ENCODE measurements at regions not wholly inside any gene's neighbourhood (a gene's known extent, or its start where the extent isn't known, plus 50 kb on each side); places are given as distances from the start of the nearest gene placed in this dataset.

DNA sequence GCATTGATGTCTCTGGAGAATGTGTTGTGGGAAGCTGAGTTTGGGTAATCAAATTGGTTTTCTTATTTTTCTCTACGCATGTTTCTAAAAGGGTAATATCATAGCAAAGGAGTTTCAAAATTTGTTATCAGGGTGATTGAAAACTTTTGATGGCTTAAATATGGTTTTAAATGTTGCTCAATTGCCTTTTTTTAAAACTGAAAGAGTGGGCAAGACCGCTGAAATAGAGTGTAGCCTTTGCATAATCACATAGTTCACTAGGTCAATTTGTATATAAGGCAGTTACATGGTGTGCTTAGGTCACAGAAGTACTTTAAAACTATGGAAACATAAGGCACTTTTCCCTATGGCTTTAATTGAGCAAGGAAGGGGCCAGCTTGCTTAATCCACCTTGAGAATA is 167.4 kb downstream of the SNAPC1 start:
- no peak for DNase-seq
- no peaks in the 10 kb centered on the region for H3K9me3 ChIP-seq
- no peaks in the 10 kb centered on the region for H3K4me1 ChIP-seq
- WGBS, 4 donors = 30 to 55% (median 35%) methylated on average over 2 of the region's 2 CpGs
- intact Hi-C loops (cut with DNase I) = no loop called here
- H3K36me3 ChIP-seq = no peaks in the 10 kb centered on the region
- no peak for TF ChIP-seq POLR2A (IDR thresholded peaks at IDR 0.05)
- TF ChIP-seq, protein P1, sequence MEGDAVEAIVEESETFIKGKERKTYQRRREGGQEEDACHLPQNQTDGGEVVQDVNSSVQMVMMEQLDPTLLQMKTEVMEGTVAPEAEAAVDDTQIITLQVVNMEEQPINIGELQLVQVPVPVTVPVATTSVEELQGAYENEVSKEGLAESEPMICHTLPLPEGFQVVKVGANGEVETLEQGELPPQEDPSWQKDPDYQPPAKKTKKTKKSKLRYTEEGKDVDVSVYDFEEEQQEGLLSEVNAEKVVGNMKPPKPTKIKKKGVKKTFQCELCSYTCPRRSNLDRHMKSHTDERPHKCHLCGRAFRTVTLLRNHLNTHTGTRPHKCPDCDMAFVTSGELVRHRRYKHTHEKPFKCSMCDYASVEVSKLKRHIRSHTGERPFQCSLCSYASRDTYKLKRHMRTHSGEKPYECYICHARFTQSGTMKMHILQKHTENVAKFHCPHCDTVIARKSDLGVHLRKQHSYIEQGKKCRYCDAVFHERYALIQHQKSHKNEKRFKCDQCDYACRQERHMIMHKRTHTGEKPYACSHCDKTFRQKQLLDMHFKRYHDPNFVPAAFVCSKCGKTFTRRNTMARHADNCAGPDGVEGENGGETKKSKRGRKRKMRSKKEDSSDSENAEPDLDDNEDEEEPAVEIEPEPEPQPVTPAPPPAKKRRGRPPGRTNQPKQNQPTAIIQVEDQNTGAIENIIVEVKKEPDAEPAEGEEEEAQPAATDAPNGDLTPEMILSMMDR (IDR thresholded peaks at IDR 0.05) = no peak
- no peak overlapping the region for H3K4me3 ChIP-seq
- no peak for ATAC-seq
- H3K27me3 ChIP-seq = peaks cover 0 to 19% (median 0%) of the 10 kb centered on the region in 9 donors
- H3K27ac ChIP-seq = no peak overlapping the region

DNA sequence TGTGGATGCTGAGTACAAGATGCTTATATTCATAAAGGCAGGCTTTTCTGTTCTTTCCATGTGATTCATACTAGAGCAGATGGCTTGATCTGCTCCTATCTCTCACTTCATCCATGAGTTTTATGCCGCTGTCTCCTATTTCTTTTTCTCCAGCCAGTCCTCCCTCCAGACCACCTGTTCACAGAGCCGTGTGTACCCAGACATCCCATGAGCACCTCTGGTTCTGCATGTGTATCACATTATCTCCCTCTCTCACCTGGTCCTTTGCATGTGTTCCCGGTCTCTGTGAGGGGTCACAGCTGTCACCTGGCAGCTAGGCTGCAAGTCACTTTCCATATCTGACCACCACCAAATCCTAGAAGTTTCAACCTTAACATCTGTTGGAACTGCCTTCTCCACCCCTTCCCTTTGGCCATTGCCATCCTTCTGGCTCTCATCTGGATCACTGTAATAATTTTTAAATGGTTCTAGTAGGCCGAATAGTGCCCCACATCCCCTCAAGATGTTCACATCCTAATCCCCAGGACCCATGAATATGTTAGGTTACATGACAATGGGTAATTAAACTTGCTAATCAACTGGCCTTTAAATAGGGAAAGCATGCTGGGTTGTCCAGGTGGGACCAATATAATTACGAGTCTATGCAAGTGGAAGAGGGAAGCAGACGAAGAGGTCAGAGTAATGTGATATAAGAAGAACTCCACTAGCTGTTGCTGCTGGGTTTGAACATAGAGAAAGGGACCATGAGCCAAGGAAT is 168.1 kb downstream of the SNAPC1 start:
- intact Hi-C loops (cut with DNase I) = no loop called here

DNA sequence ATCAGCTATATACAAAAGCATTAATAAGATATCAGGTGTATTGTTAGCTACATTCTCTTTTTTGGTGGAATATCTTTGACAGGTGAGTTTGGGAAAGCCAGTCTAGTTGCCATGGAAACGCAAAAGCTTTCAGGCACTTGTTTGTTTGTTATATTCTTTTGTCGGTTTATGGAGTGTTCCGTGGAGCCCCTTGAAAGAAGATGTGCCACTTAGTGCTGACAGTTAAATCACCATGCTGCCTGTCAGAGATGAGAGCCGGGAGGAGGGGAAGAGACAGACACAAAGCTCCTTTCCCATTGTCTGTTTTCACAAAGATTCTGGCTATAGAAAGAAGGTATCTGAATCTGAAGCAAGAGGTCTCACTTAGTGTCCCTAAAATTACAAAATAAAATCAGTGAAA is 170.8 kb downstream of the SNAPC1 start:
- DNase-seq (no peak), ATAC-seq (no peak)
- no peak overlapping the region for H3K27ac ChIP-seq
- H3K4me3 ChIP-seq = no peak overlapping the region
- no peak for TF ChIP-seq POLR2A (IDR thresholded peaks at IDR 0.05)
- TF ChIP-seq, protein P1 (IDR thresholded peaks at IDR 0.05) = no peak
- H3K4me1 ChIP-seq = no peaks in the 10 kb centered on the region
- WGBS, 4 donors = 57 to 73% (median 65%) methylated on average over 4 of the region's 4 CpGs
- H3K27me3 ChIP-seq = peaks cover 0 to 6% (median 0%) of the 10 kb centered on the region in 9 donors
- no peaks in the 10 kb centered on the region for H3K9me3 ChIP-seq
- intact Hi-C loops (cut with DNase I) = no loop called here
- H3K36me3 ChIP-seq = no peaks in the 10 kb centered on the region

More for the DNA sequence above, 168.1 kb downstream of the SNAPC1 start:
- Histone ChIP-seq H3K4me1 (no peaks in the 10 kb centered on the region), H3K4me3 (no peak overlapping the region), H3K9me3 (no peaks in the 10 kb centered on the region), H3K27me3 (peaks cover 0 to 19% (median 0%) of the 10 kb centered on the region in 9 donors), H3K27ac (no peak overlapping the region), H3K36me3 (no peaks in the 10 kb centered on the region)
- DNase-seq = no peak
- no peak for ATAC-seq
- 74 to 87% (median 80%) methylated on average over 6 of the region's 6 CpGs for WGBS, 4 donors
- no peak for TF ChIP-seq POLR2A (IDR thresholded peaks at IDR 0.05)
- TF ChIP-seq, protein P1 (IDR thresholded peaks at IDR 0.05) = no peak

DNA sequence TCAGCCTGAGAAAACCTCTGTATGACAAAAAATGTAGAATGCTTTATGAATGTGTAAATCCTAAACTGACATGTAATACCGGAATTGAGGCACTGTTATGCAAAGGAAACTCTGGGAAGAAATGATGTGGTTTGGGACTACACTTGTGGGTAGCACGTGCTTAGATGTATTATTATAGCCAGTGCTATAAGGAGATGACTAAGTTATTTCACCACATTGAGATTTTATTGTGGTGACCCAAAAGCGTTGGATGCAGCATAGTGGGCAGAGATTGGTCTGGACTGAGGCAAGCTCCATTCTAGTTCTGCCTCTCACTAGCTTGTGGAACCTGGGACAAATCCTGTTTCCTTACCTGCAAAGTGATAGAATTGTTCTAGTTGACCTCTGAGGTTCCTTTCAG is 172.2 kb downstream of the SNAPC1 start:
- DNase-seq (no peak), ATAC-seq (no peak)
- no peak overlapping the region for H3K27ac ChIP-seq
- H3K36me3 ChIP-seq = no peaks in the 10 kb centered on the region
- 71 to 80% (median 78%) methylated on average over 3 of the region's 3 CpGs for WGBS, 4 donors
- peaks cover 0 to 6% (median 0%) of the 10 kb centered on the region in 9 donors for H3K27me3 ChIP-seq
- H3K4me1 ChIP-seq = no peaks in the 10 kb centered on the region
- no peak overlapping the region for H3K4me3 ChIP-seq
- intact Hi-C loops (cut with DNase I) = no loop called here
- H3K9me3 ChIP-seq = no peaks in the 10 kb centered on the region
- TF ChIP-seq POLR2A (IDR thresholded peaks at IDR 0.05) = no peak
- TF ChIP-seq, protein P1 (IDR thresholded peaks at IDR 0.05) = no peak

Measured in heart left ventricle (tissue), 16 donors.